Activated CD8-positive, alpha-beta T cell treated with anti-CD3 and anti-CD28 coated beads, Interleukin-2, amount 10 ng/mL, durations not matched to agents 7 days and 5 days (primary cell): ENCODE measurements at regions not wholly inside any gene's neighbourhood (a gene's known extent, or its start where the extent isn't known, plus 50 kb on each side); places are given as distances from the start of the nearest gene placed in this dataset.

ENCODE experiments used
- ATAC-seq: fragments of 150-1000 bp; cut with Tn5 transposase; one replicate; pipeline ENCODE4 v1.10.0; 2021; ENCODE audit warnings: moderate library complexity
- CTCF ChIA-PET: fragments of 350-600 bp; sonication (Branson Sonifier 250); formaldehyde crosslinking; loops from one replicate; lab custom pipeline; 2021; ENCODE audit warnings: antibody characterized with exemption; lab: Charles Lee
- POLR2A ChIA-PET: fragments of 350-600 bp; sonication (Branson Sonifier 250); formaldehyde crosslinking; loops from one replicate; lab custom pipeline; 2021; ENCODE audit warnings: antibody characterized with exemption; lab: Charles Lee
- DNase-seq: peaks from one replicate; pipeline ENCODE4 v3.0.0-alpha.2; 2020
- H3K27ac Mint-ChIP-seq: one replicate; pipeline ENCODE4 v1.8.0; 2021; ENCODE audit warnings: mild to moderate bottlenecking, mixed read lengths
- H3K27me3 Mint-ChIP-seq: one replicate; pipeline ENCODE4 v1.8.0; 2021; ENCODE audit warnings: low read depth, mixed read lengths
- H3K36me3 Mint-ChIP-seq: one replicate; pipeline ENCODE4 v1.8.0; 2021; ENCODE audit warnings: low read depth, mixed read lengths
- H3K4me1 Mint-ChIP-seq: one replicate; pipeline ENCODE4 v1.8.0; 2021; ENCODE audit warnings: low read depth, mixed read lengths
- H3K4me3 Mint-ChIP-seq: one replicate; pipeline ENCODE4 v1.8.0; 2021; ENCODE audit warnings: mild to moderate bottlenecking, mixed read lengths
- H3K9me3 Mint-ChIP-seq: one replicate; pipeline ENCODE4 v1.8.0; 2022; ENCODE audit warnings: mixed read lengths; ENCODE audit not compliant: insufficient read depth

DNA sequence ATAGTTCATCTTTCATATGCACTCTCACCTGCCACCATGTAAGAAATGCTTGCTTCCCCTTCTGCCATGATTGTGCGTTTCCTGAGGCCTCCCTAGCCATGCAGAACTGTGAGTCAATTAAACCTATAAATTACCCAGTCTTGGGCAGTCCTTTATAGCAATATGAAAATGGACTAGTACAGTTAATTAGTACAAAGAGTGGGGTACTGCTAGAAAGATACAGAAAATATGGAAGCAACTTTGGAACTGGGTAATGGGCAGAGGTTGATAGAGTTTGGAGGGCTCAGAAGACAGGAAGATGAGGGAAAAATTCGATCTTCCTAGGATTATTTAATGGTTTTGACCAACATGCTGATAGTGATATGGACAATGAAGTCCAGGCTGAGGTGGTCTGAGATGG, 246.9 kb downstream of the CGGBP1 start:
- CTCF ChIA-PET, result no interaction called here
- ATAC-seq, result no peak

DNA sequence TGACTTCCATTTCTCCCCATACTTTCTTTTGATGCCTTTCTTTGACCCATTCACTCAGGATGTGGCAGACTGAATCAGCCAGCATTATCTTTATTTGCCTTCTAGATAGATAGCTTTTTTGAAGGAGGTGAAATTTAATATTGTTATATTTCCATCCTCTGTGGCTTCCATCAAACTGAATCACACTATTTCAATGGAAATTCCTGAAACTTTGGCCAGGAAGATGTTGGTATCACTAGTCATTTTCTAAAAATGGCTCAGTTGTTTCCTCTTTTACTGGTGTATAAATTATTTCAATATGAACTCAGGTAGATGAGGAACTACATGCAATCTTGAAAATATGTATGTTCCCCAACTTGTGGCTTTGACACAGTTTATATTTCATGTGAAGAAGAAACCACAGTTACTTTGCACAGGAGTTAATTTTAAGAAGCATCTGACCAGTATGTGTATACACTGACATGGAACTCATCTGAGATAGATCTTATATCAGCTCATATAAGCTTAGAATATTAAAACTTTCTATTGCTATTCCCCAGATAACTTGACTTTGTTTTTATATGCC, 248.3 kb downstream of the CGGBP1 start:
- no peaks in the 10 kb centered on the region for H3K36me3 Mint-ChIP-seq
- no peak overlapping the region for H3K4me3 Mint-ChIP-seq
- no peak for ATAC-seq
- ChIA-PET CTCF (no interaction called here), POLR2A (no interaction called here)
- H3K27ac Mint-ChIP-seq, result no peak overlapping the region
- H3K27me3 Mint-ChIP-seq, result no peaks in the 10 kb centered on the region
- H3K9me3 Mint-ChIP-seq, result no peaks in the 10 kb centered on the region
- no peak for DNase-seq
- H3K4me1 Mint-ChIP-seq, result no peaks in the 10 kb centered on the region

More for the DNA sequence above, 246.9 kb downstream of the CGGBP1 start:
- no peak overlapping the region for H3K4me3 Mint-ChIP-seq
- no peak overlapping the region for H3K27ac Mint-ChIP-seq
- no peaks in the 10 kb centered on the region for H3K27me3 Mint-ChIP-seq
- POLR2A ChIA-PET, result no interaction called here
- no peaks in the 10 kb centered on the region for H3K9me3 Mint-ChIP-seq
- H3K36me3 Mint-ChIP-seq, result no peaks in the 10 kb centered on the region
- no peaks in the 10 kb centered on the region for H3K4me1 Mint-ChIP-seq
- DNase-seq, result no peak

DNA sequence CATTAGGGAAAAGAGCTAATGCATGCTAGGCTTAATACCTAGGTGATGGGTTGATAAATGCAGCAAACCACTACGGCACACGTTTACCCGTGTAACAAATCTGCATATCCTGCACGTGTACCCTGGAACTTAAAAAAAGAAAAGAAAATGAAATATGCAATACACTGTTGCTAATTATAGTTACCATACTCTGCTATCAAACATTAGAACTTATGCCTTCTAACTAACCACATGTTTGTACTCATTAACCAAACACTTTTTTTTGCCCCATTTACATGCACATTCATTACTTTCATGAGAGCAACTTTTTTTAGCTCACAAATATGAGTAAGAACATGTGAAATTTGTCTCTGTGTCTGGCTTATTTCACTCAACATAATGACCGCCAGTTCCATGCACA, 253.1 kb downstream of the CGGBP1 start:
- Mint-ChIP-seq H3K4me1 (no peaks in the 10 kb centered on the region), H3K9me3 (no peaks in the 10 kb centered on the region), H3K4me3 (no peak overlapping the region), H3K27me3 (peaks cover 5% of the 10 kb centered on the region), H3K27ac (no peak overlapping the region), H3K36me3 (no peaks in the 10 kb centered on the region)
- ATAC-seq, result no peak
- ChIA-PET CTCF (no interaction called here), POLR2A (no interaction called here)
- no peak for DNase-seq

DNA sequence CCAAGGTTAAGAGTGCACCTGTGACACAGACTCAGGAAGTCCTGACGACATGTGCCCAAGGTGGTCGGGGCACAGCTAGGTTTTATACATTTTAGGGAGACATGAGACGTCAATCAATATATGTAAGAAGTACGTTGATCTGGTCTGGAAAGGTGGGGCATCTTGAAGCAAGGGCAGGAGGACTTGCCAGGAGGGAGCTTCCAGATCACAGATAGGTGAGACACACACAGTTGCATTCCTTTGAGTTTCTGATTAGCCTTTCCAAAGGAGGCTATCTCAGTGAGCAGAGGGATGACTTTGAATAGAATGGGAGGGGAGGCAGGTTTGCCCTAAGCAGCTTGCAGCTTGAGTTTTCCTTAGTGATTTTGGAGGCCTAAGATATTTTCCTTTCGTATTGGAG, 257.4 kb downstream of the CGGBP1 start:
- POLR2A ChIA-PET, result no interaction called here

DNA sequence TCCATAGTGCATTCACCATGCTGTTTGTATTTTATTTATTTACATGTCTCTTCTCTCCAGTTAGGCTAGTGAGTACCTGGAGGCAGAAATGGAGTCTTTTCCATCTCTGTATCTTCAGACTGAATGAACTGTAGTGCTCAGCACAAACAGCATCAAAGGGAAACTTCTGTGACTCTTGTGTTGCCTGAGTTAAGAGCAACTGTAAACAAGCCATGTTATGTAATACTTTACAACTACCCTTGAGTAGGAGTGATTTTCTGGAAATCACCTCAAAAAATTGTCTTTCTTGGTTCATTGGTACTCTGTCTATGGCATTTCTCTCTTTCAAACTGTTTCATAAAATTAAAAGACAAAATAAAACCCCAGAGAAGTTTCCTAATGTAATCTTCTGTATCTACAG, 258.3 kb downstream of the CGGBP1 start:
- no peak overlapping the region for H3K4me3 Mint-ChIP-seq
- H3K36me3 Mint-ChIP-seq, result no peaks in the 10 kb centered on the region
- CTCF ChIA-PET, result no interaction called here
- no peaks in the 10 kb centered on the region for H3K9me3 Mint-ChIP-seq
- ATAC-seq (no peak), DNase-seq (no peak)
- no peaks in the 10 kb centered on the region for H3K4me1 Mint-ChIP-seq
- no peak overlapping the region for H3K27ac Mint-ChIP-seq
- H3K27me3 Mint-ChIP-seq, result peaks cover 35% of the 10 kb centered on the region
- POLR2A ChIA-PET, result no interaction called here

More for the DNA sequence above, 257.4 kb downstream of the CGGBP1 start:
- Mint-ChIP-seq H3K27me3 (peaks cover 29% of the 10 kb centered on the region), H3K9me3 (no peaks in the 10 kb centered on the region), H3K4me3 (no peak overlapping the region), H3K27ac (no peak overlapping the region), H3K4me1 (no peaks in the 10 kb centered on the region), H3K36me3 (no peaks in the 10 kb centered on the region)
- ATAC-seq (no peak), DNase-seq (no peak)
- CTCF ChIA-PET, result no interaction called here

DNA sequence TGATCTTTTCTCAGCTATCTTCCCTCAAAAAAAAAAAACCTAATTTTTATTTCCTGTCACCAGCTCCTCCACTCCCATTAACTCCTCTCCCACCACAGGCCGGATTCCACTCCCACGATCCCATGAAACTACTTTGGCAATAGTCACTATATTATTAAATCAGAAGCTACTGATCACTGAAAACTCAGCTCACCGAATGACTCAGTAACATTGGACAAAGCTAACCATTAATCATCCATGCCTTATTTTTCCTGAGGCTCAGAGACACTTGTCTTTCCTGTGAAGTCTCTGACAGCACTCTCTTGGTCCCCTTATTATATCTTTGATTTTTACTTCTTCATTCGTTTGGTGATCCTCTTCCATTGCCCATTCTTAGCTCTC, 260.2 kb downstream of the CGGBP1 start:
- no peak overlapping the region for H3K4me3 Mint-ChIP-seq
- H3K9me3 Mint-ChIP-seq, result no peaks in the 10 kb centered on the region
- ChIA-PET POLR2A (no interaction called here), CTCF (no interaction called here)
- no peak overlapping the region for H3K27ac Mint-ChIP-seq
- DNase-seq, result no peak
- no peak for ATAC-seq
- peaks cover 46% of the 10 kb centered on the region for H3K27me3 Mint-ChIP-seq
- H3K4me1 Mint-ChIP-seq, result peaks cover under 1% of the 10 kb centered on the region
- no peaks in the 10 kb centered on the region for H3K36me3 Mint-ChIP-seq

DNA sequence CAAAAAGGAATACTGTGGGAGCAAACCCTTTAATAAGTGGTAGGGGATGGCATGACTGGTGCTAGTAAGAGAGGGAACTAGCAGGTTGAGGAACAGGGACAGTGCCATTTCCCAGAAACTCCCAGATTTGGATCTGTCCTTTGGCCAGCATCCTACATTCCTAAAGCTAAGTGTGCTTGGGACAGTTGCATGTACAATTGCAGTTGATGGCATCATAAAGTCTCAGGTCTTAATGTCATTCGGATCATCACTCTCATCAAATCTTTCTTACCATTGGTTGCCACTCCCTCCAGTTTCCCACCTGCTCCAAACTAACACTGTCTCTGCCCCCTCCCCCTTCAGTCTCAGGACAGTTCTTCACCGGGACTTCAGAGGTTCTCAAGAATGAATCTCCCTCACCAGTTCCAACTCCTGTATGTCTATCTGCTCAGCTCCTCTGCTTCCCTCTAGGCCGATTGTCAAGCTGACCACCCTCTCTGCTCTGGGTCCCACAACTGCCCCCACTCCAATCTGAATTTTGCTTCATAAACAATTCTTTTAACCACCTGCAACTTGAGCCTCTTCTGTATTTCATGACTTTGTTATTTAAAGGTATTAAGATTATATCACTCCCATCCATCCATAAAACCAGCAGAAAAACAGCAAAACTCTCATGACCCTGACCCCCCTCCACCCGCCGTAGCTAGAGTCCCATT, 260.8 kb downstream of the CGGBP1 start:
- Mint-ChIP-seq H3K27me3 (peaks cover 51% of the 10 kb centered on the region), H3K4me3 (no peak overlapping the region), H3K36me3 (no peaks in the 10 kb centered on the region), H3K27ac (no peak overlapping the region), H3K4me1 (peaks cover 6% of the 10 kb centered on the region), H3K9me3 (no peaks in the 10 kb centered on the region)
- DNase-seq, result no peak
- ChIA-PET CTCF (interaction anchor here (0.7 to 1.2 kb wide), 2 partner anchors 19 to 26 kb away, joined by 3 to 4 read pairs; no protein-coding TSS in a partner anchor), POLR2A (no interaction called here)
- ATAC-seq, result no peak

DNA sequence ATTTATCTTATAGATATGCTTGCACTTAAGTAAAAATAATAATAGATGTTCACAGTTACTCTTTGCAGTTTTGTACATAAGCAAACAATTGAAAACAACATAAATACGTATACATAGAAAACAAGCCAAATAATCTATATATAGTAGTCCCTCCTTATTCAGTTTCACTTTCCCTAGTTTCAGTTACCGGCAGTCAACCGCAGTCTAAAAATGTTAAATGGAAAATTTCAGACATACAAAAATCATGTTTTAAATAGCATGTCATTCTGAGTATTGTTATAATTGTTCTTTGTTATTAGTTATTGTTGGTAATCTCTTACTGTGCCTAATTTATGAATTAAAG, 262.0 kb downstream of the CGGBP1 start:
- ATAC-seq (no peak), DNase-seq (no peak)
- no peak overlapping the region for H3K4me3 Mint-ChIP-seq
- POLR2A ChIA-PET, result no interaction called here
- no peaks in the 10 kb centered on the region for H3K9me3 Mint-ChIP-seq
- CTCF ChIA-PET, result interaction anchor here (1.2 to 1.5 kb wide), 2 partner anchors 24 to 43 kb away, joined by 4 read pairs; no protein-coding TSS in a partner anchor
- H3K27me3 Mint-ChIP-seq, result peaks cover 60% of the 10 kb centered on the region
- peaks cover 14% of the 10 kb centered on the region for H3K4me1 Mint-ChIP-seq
- no peaks in the 10 kb centered on the region for H3K36me3 Mint-ChIP-seq
- H3K27ac Mint-ChIP-seq, result no peak overlapping the region

DNA sequence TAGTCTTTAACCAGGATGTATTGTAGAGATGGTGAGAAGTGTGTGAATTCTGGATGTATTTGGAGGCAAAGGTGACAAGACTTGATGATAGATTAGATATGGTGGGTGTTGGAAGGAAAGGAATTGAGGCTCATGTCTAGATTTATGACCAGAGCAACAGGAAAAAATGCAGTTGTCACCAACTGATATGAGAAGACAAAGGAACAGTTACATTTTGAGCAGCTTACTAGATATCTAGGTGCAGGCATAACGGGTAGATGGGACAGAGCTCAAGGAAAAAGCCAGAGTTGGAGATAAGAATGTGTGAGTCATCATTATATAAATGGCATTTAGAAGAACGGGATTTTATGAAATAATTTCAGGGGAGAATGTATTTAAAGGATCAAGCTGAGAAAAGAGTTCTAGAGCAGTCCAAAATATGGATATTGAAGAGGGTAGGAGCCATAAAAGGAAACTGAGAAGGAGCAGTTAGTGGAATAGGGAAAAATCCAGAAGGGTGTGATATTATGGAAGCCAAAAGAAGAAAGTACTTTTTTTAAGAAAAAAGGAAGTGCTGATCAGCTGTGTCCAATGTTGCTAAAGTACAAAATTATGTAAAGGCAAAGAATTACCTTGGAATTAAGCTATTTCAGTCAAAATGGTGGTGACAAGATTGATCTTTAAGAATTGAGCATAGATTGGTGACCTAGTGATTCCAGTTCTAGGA, 262.5 kb downstream of the CGGBP1 start:
- ChIA-PET CTCF (interaction anchor here (1.5 kb wide), 1 partner anchor 43 kb away, joined by 4 read pairs; no protein-coding TSS in a partner anchor), POLR2A (no interaction called here)
- Mint-ChIP-seq H3K27ac (no peak overlapping the region), H3K4me3 (no peak overlapping the region), H3K36me3 (no peaks in the 10 kb centered on the region), H3K9me3 (no peaks in the 10 kb centered on the region), H3K27me3 (peaks cover 62% of the 10 kb centered on the region), H3K4me1 (peaks cover 14% of the 10 kb centered on the region)
- DNase-seq (no peak), ATAC-seq (no peak)

DNA sequence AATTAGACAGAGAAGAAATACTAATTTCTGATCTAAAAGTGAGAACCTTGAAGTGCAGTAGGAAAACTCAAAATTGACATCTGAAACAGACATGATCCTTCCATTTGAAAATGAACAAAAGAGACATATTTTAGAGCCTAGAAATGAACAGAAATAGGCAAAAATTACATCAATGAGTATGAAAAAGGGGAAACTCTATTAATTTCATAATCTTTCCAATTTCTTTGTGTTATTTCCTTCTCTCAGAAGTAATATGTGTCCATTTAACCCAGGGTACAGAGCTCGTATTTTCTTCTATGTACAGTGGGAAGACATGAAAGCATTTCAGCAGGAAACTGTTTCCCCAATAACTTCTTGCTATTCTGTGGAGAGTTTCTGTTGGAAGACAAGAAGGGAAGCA, 263.1 kb downstream of the CGGBP1 start:
- CTCF ChIA-PET, result no interaction called here
- Mint-ChIP-seq H3K4me1 (peaks cover 14% of the 10 kb centered on the region), H3K4me3 (no peak overlapping the region), H3K36me3 (no peaks in the 10 kb centered on the region), H3K27ac (no peak overlapping the region), H3K9me3 (no peaks in the 10 kb centered on the region), H3K27me3 (peaks cover 67% of the 10 kb centered on the region)
- DNase-seq (no peak), ATAC-seq (no peak)
- POLR2A ChIA-PET, result no interaction called here

DNA sequence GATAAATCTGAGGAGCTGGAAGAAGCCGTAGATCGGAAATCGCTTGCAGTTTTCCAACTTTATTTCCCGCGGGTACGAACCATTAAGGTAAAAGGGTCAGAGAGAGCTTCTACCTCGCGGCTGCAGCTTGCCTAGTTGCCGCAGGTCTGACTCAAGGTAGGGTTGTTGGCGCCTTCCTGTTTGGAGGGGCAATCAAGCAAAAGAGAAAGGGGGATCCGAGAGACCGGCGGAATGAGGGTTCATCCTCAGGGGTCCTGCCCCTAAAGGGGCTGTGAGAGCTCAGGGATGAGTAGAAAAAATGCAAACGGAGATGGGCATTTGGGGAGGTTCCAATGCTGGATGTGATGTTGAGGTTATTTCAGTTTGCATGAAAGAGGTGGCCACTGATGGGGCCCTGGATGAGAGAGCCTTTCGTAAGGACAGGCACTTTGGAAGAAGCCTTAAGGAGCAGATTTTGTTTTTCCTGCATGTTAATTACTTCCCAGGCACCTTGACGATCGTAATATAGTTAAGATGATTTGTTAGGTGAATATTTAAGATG, 265.4 kb downstream of the CGGBP1 start:
- ChIA-PET POLR2A (no interaction called here), CTCF (interaction anchor here (0.9 to 1.1 kb wide), 2 partner anchors 14 to 320 kb away, joined by 3 read pairs; no protein-coding TSS in a partner anchor)
- Mint-ChIP-seq H3K27ac (no peak overlapping the region), H3K36me3 (no peaks in the 10 kb centered on the region), H3K4me1 (peaks cover 14% of the 10 kb centered on the region), H3K4me3 (peak overlapping the region; percentile 20), H3K9me3 (no peaks in the 10 kb centered on the region), H3K27me3 (peaks cover 68% of the 10 kb centered on the region)
- DNase-seq (no peak), ATAC-seq (no peak)
